Neural progenitor cell (in vitro differentiated cells): ENCODE measurements at regions not wholly inside any gene's neighbourhood (a gene's known extent, or its start where the extent isn't known, plus 50 kb on each side); places are given as distances from the start of the nearest gene placed in this dataset.

Experiments
- DNase-seq: peaks from one replicate; pipeline ENCODE4 v3.0.0-alpha.2; 2016; ENCODE audit warnings: low spot score
- H2AFZ ChIP-seq: fragments of 200-600 bp; sonication (generic); replicated peaks from 2 replicates; pipeline ENCODE4 v1.6.1; 2016; ENCODE audit warnings: antibody characterized with exemption
- H3F3A ChIP-seq: fragments of 200-600 bp; sonication (generic); 2 replicates; pipeline ENCODE4 v1.6.1; 2016; ENCODE audit warnings: antibody characterized with exemption, low read depth
- H3K27ac ChIP-seq: fragments of 200-600 bp; sonication (generic); 2 replicates; pipeline ENCODE4 v1.5.1; 2016; ENCODE audit warnings: mild to moderate bottlenecking
- H3K27me3 ChIP-seq: fragments of 200-600 bp; sonication (generic); 2 replicates; pipeline ENCODE4 v1.6.1; 2016; ENCODE audit warnings: mild to moderate bottlenecking, moderate library complexity
- H3K36me3 ChIP-seq: fragments of 200-600 bp; sonication (generic); 2 replicates; pipeline ENCODE4 v1.5.1; 2016
- H3K4me1 ChIP-seq: fragments of 200-600 bp; sonication (generic); 2 replicates; pipeline ENCODE4 v1.6.1; 2016; ENCODE audit warnings: mixed run types
- H3K4me2 ChIP-seq: fragments of 200-600 bp; sonication (generic); 2 replicates; pipeline ENCODE4 v1.6.1; 2016
- H3K4me3 ChIP-seq: fragments of 200-600 bp; sonication (generic); 2 replicates; pipeline ENCODE4 v1.5.1; 2016
- H3K79me2 ChIP-seq: fragments of 200-600 bp; sonication (generic); 2 replicates; pipeline ENCODE4 v1.6.1; 2016; ENCODE audit warnings: low read depth
- H3K9ac ChIP-seq: fragments of 200-600 bp; sonication (generic); 2 replicates; pipeline ENCODE4 v1.6.1; 2016
- H3K9me3 ChIP-seq: fragments of 200-600 bp; sonication (generic); 2 replicates; pipeline ENCODE4 v1.5.1; 2016; ENCODE audit warnings: low read depth
- H4K20me1 ChIP-seq: fragments of 200-600 bp; sonication (generic); 2 replicates; pipeline ENCODE4 v1.6.1; 2016; ENCODE audit warnings: low read depth
- H3K27ac Mint-ChIP-seq: 3 replicates; pipeline ENCODE4 v1.8.0; 2021; ENCODE audit warnings: mixed read lengths
- H3K27me3 Mint-ChIP-seq: 2 replicates; pipeline ENCODE4 v1.8.0; 2022; ENCODE audit warnings: low read depth, mild to moderate bottlenecking, inconsistent platforms, moderate library complexity, mixed read lengths; ENCODE audit not compliant: insufficient read depth
- H3K36me3 Mint-ChIP-seq: 3 replicates; pipeline ENCODE4 v1.8.0; 2021; ENCODE audit warnings: mixed read lengths
- H3K4me1 Mint-ChIP-seq: 3 replicates; pipeline ENCODE4 v1.8.0; 2021; ENCODE audit warnings: mixed read lengths
- H3K4me3 Mint-ChIP-seq: 3 replicates; pipeline ENCODE4 v1.8.0; 2021; ENCODE audit warnings: mild to moderate bottlenecking, moderate library complexity, mixed read lengths
- H3K9me3 Mint-ChIP-seq: 3 replicates; pipeline ENCODE4 v1.8.0; 2020; ENCODE audit warnings: mixed read lengths
- CTCF ChIP-seq: fragments of 200-600 bp; sonication (generic); IDR thresholded peaks from 2 replicates; pipeline ENCODE4 v1.5.1; 2017; ENCODE audit warnings: antibody characterized with exemption, mild to moderate bottlenecking
- EZH2 ChIP-seq: fragments of 200-600 bp; sonication (generic); IDR thresholded peaks from 2 replicates; pipeline ENCODE4 v1.6.1; 2017; ENCODE audit warnings: antibody characterized with exemption, mild to moderate bottlenecking, moderate library complexity
- EZH2phosphoT487 ChIP-seq: fragments of 200-600 bp; sonication (generic); IDR thresholded peaks from 2 replicates; pipeline ENCODE4 v1.6.1; 2017; ENCODE audit warnings: antibody characterized with exemption

GRCh38 chrX:20545538-20545937, 278.8 kb upstream of the RPS6KA3 start:
- H3K36me3 ChIP-seq = no peaks in the 10 kb centered on the region
- H3K9ac ChIP-seq = no peak overlapping the region
- TF ChIP-seq EZH2 = no peak
- no peak for TF ChIP-seq CTCF
- TF ChIP-seq EZH2phosphoT487 = no peak
- H2AFZ ChIP-seq = no peak overlapping the region
- Mint-ChIP-seq H3K36me3 (peaks cover 4% of the 10 kb centered on the region), H3K4me3 (no peak overlapping the region), H3K27ac (no peak overlapping the region), H3K4me1 (no peaks in the 10 kb centered on the region), H3K27me3 (no peaks in the 10 kb centered on the region), H3K9me3 (peaks cover 38% of the 10 kb centered on the region)
- H3K27me3 ChIP-seq = no peaks in the 10 kb centered on the region
- no peaks in the 10 kb centered on the region for H3K4me1 ChIP-seq
- no peaks in the 10 kb centered on the region for H3K79me2 ChIP-seq
- no peaks in the 10 kb centered on the region for H3F3A ChIP-seq
- no peak overlapping the region for H3K4me3 ChIP-seq
- no peak for DNase-seq
- H3K27ac ChIP-seq = no peak overlapping the region
- H3K4me2 ChIP-seq = no peak overlapping the region
- H4K20me1 ChIP-seq = no peaks in the 10 kb centered on the region
- peaks cover 11% of the 10 kb centered on the region for H3K9me3 ChIP-seq

- Histone ChIP-seq H2AFZ (no peak overlapping the region), H3K27me3 (no peaks in the 10 kb centered on the region), H3K4me1 (no peaks in the 10 kb centered on the region), H3K9me3 (peaks cover 17% of the 10 kb centered on the region), H3K27ac (no peak overlapping the region), H3K36me3 (no peaks in the 10 kb centered on the region), H3K79me2 (no peaks in the 10 kb centered on the region), H4K20me1 (no peaks in the 10 kb centered on the region), H3K4me3 (no peak overlapping the region), H3K4me2 (no peak overlapping the region), H3K9ac (no peak overlapping the region), H3F3A (no peaks in the 10 kb centered on the region)
- Mint-ChIP-seq H3K27me3 (no peaks in the 10 kb centered on the region), H3K36me3 (peaks cover 4% of the 10 kb centered on the region), H3K27ac (no peak overlapping the region), H3K4me1 (no peaks in the 10 kb centered on the region), H3K4me3 (no peak overlapping the region), H3K9me3 (peaks cover 40% of the 10 kb centered on the region)
- no peak for DNase-seq
- TF ChIP-seq CTCF (no peak), EZH2phosphoT487 (no peak), EZH2 (no peak)
Observed at GRCh38 chrX:20542072-20542471, 275.4 kb upstream of the RPS6KA3 start.

- Histone ChIP-seq H3K9me3 (peaks cover 13% of the 10 kb centered on the region), H3F3A (no peaks in the 10 kb centered on the region), H3K4me3 (no peak overlapping the region), H3K4me2 (no peak overlapping the region), H4K20me1 (no peaks in the 10 kb centered on the region), H3K27me3 (no peaks in the 10 kb centered on the region), H2AFZ (no peak overlapping the region), H3K36me3 (no peaks in the 10 kb centered on the region), H3K9ac (no peak overlapping the region), H3K4me1 (no peaks in the 10 kb centered on the region), H3K79me2 (no peaks in the 10 kb centered on the region), H3K27ac (no peak overlapping the region)
- no peak overlapping the region for H3K4me3 Mint-ChIP-seq
- H3K27me3 Mint-ChIP-seq = no peaks in the 10 kb centered on the region
- H3K4me1 Mint-ChIP-seq = no peaks in the 10 kb centered on the region
- TF ChIP-seq EZH2 = no peak
- TF ChIP-seq EZH2phosphoT487 = no peak
- TF ChIP-seq CTCF = no peak
- DNase-seq = no peak
- peaks cover 28% of the 10 kb centered on the region for H3K9me3 Mint-ChIP-seq
- no peak overlapping the region for H3K27ac Mint-ChIP-seq
- H3K36me3 Mint-ChIP-seq = peaks cover 4% of the 10 kb centered on the region
Observed at GRCh38 chrX:20538974-20539373, 272.3 kb upstream of the RPS6KA3 start.
